ENCODE measurements at regions not wholly inside any gene's neighbourhood (a gene's known extent, or its start where the extent isn't known, plus 50 kb on each side); places are given as distances from the start of the nearest gene placed in this dataset.

- H3K4me1 ChIP-seq: no peaks in the 10 kb centered on the region
- H3K27ac ChIP-seq: no peak overlapping the region
- ATAC-seq (no peak), DNase-seq (ENCODE audit: low read depth in 1 of 2, low spot score in 1 of 2) (no peak), FAIRE-seq (no peak)
- no peak overlapping the region for H3K4me3 ChIP-seq
- 33% methylated on average over 9 of the region's 9 CpGs for WGBS (ENCODE audit: missing lambda C conversion rate)
- ChIA-PET POLR2A (no interaction called here), CTCF (no interaction called here)
- no peak overlapping the region for H3K4me2 ChIP-seq
- TF ChIP-seq ZFP36 (IDR thresholded peaks at IDR 0.05; ENCODE audit: borderline replicate concordance, partially characterized antibody): no peak
- TF ChIP-seq HOXB13 (CRISPR knock-in tag; IDR thresholded peaks at IDR 0.05; ENCODE audit: low read depth): no peak
- TF ChIP-seq EHMT2 (IDR thresholded peaks at IDR 0.05; ENCODE audit: low read depth): no peak
- TF ChIP-seq SREBF2 (IDR thresholded peaks at IDR 0.05): no peak
- no peak for TF ChIP-seq TP53 (CRISPR knock-in tag; IDR thresholded peaks at IDR 0.05)
- no peak for TF ChIP-seq JUN (IDR thresholded peaks at IDR 0.05)
- H3K9me3 ChIP-seq: no peaks in the 10 kb centered on the region
Observed at GRCh38 chr14:83342590-83342989, 1808.9 kb upstream of the SEL1L start.

GRCh38 chr14:83347874-83348273 is 1814.2 kb upstream of the SEL1L start:
- no peak for TF ChIP-seq CEBPB (IDR thresholded peaks at IDR 0.05)
- TF ChIP-seq MAZ (IDR thresholded peaks at IDR 0.05; ENCODE audit: borderline replicate concordance, low read depth, low read length): no peak
- TF ChIP-seq CHD4 (IDR thresholded peaks at IDR 0.05; ENCODE audit: borderline replicate concordance): no peak
- 3% methylated on average over 1 of the region's 1 CpG for WGBS (ENCODE audit: missing lambda C conversion rate)
- H3K9me3 ChIP-seq: no peaks in the 10 kb centered on the region
- ATAC-seq: no peak
- no peak overlapping the region for H3K27ac ChIP-seq
- no peak overlapping the region for H3K4me3 ChIP-seq
- no peak for DNase-seq (ENCODE audit: low read depth in 1 of 2, low spot score in 1 of 2)
- no peaks in the 10 kb centered on the region for H3K4me1 ChIP-seq
- H3K4me2 ChIP-seq: no peak overlapping the region
- no peak for FAIRE-seq
- ChIA-PET CTCF (no interaction called here), POLR2A (no interaction called here)

- H3K4me1 ChIP-seq: no peaks in the 10 kb centered on the region
- ChIA-PET POLR2A (no interaction called here), CTCF (no interaction called here)
- DNase-seq (ENCODE audit: low read depth in 1 of 2, low spot score in 1 of 2) (no peak), ATAC-seq (no peak), FAIRE-seq (no peak)
- H3K9me3 ChIP-seq: no peaks in the 10 kb centered on the region
- H3K27ac ChIP-seq: no peak overlapping the region
- H3K4me2 ChIP-seq: no peak overlapping the region
- TF ChIP-seq CEBPB (IDR thresholded peaks at IDR 0.05) (no peak), MAZ (IDR thresholded peaks at IDR 0.05; ENCODE audit: borderline replicate concordance, low read depth, low read length) (no peak), HOXB5 (CRISPR knock-in tag; IDR thresholded peaks at IDR 0.05) (no peak), ZSCAN20 (CRISPR knock-in tag; IDR thresholded peaks at IDR 0.05) (no peak), CBX8 (IDR thresholded peaks at IDR 0.05) (no peak)
- TF ChIP-seq, protein P1, sequence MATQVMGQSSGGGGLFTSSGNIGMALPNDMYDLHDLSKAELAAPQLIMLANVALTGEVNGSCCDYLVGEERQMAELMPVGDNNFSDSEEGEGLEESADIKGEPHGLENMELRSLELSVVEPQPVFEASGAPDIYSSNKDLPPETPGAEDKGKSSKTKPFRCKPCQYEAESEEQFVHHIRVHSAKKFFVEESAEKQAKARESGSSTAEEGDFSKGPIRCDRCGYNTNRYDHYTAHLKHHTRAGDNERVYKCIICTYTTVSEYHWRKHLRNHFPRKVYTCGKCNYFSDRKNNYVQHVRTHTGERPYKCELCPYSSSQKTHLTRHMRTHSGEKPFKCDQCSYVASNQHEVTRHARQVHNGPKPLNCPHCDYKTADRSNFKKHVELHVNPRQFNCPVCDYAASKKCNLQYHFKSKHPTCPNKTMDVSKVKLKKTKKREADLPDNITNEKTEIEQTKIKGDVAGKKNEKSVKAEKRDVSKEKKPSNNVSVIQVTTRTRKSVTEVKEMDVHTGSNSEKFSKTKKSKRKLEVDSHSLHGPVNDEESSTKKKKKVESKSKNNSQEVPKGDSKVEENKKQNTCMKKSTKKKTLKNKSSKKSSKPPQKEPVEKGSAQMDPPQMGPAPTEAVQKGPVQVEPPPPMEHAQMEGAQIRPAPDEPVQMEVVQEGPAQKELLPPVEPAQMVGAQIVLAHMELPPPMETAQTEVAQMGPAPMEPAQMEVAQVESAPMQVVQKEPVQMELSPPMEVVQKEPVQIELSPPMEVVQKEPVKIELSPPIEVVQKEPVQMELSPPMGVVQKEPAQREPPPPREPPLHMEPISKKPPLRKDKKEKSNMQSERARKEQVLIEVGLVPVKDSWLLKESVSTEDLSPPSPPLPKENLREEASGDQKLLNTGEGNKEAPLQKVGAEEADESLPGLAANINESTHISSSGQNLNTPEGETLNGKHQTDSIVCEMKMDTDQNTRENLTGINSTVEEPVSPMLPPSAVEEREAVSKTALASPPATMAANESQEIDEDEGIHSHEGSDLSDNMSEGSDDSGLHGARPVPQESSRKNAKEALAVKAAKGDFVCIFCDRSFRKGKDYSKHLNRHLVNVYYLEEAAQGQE (IDR thresholded peaks at IDR 0.05): no peak
- H3K4me3 ChIP-seq: no peak overlapping the region
- WGBS (ENCODE audit: missing lambda C conversion rate): 9% methylated on average over 2 of the region's 2 CpGs
Observed at GRCh38 chr14:83355609-83356008, 1822.0 kb upstream of the SEL1L start.

DNA sequence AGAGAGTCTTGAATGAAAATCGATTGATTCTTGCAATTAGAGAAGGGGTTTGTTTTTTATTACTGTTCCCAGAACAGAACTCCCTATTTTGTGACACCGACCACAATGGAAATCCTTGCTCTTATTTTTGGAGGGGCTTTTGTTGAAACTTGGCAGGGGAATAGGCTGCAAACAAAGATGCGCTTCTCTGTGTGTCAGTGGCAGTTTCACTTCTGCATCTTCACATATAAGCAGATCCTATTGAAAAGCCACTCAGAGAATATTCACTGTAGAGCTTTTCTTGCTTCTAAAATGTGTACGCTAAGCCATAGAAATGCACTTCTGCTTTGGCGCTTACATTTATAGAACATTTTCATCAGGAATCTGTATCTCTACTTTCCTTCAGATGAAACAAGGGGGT is 1822.4 kb upstream of the SEL1L start:
- Histone ChIP-seq H3K9me3 (no peaks in the 10 kb centered on the region), H3K4me1 (no peaks in the 10 kb centered on the region), H3K4me2 (no peak overlapping the region), H3K27ac (no peak overlapping the region), H3K4me3 (no peak overlapping the region)
- ATAC-seq (no peak), FAIRE-seq (no peak), DNase-seq (ENCODE audit: low read depth in 1 of 2, low spot score in 1 of 2) (no peak)
- POLR2A ChIA-PET: no interaction called here
- 38% methylated on average over 5 of the region's 5 CpGs for WGBS (ENCODE audit: missing lambda C conversion rate)
- CTCF ChIA-PET: no interaction called here
- no peak for TF ChIP-seq RAD21 (conservative IDR thresholded peaks at IDR 0.05 in 1 of 2, IDR thresholded peaks at IDR 0.05 in 1 of 2)
- no peak for TF ChIP-seq KDM1A (IDR thresholded peaks at IDR 0.05; ENCODE audit: low read depth)
- TF ChIP-seq HEYL (CRISPR knock-in tag; IDR thresholded peaks at IDR 0.05): no peak
- no peak for TF ChIP-seq RARB (CRISPR knock-in tag; IDR thresholded peaks at IDR 0.05)
- TF ChIP-seq CHD4 (IDR thresholded peaks at IDR 0.05; ENCODE audit: borderline replicate concordance): no peak
- TF ChIP-seq NR3C1 (IDR thresholded peaks at IDR 0.05): no peak
- TF ChIP-seq PHF8 (IDR thresholded peaks at IDR 0.05; ENCODE audit: borderline replicate concordance, low read depth): no peak
- no peak for TF ChIP-seq MAFK (IDR thresholded peaks at IDR 0.05; ENCODE audit: partially characterized antibody)
- no peak for TF ChIP-seq TFCP2L1 (CRISPR knock-in tag; IDR thresholded peaks at IDR 0.05)
- TF ChIP-seq, protein P2, sequence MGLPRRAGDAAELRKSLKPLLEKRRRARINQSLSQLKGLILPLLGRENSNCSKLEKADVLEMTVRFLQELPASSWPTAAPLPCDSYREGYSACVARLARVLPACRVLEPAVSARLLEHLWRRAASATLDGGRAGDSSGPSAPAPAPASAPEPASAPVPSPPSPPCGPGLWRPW (IDR thresholded peaks at IDR 0.05): no peak
- TF ChIP-seq HMGXB4 (CRISPR knock-in tag; IDR thresholded peaks at IDR 0.05; ENCODE audit: borderline replicate concordance): no peak
- TF ChIP-seq BHLHE40 (IDR thresholded peaks at IDR 0.05; ENCODE audit: low read depth, low read length): no peak
- no peak for TF ChIP-seq JUNB (IDR thresholded peaks at IDR 0.05)
- no peak for TF ChIP-seq SREBF2 (IDR thresholded peaks at IDR 0.05)
- no peak for TF ChIP-seq ELK1 (IDR thresholded peaks at IDR 0.05; ENCODE audit: low read depth, low read length)
